ENCODE measurements at regions not wholly inside any gene's neighbourhood (a gene's known extent, or its start where the extent isn't known, plus 50 kb on each side); places are given as distances from the start of the nearest gene placed in this dataset.

- TF ChIP-seq CTCF (conservative IDR thresholded peaks at IDR 0.05; ENCODE audit: low read depth, low read length), result no peak
- TF ChIP-seq EZH2 (IDR thresholded peaks at IDR 0.05; ENCODE audit: borderline replicate concordance, low read depth, low read length, poor library complexity, severe bottlenecking), result no peak
These were observed 160.8 kb upstream of the FAR2 start for GRCh38 chr12:28988325-28988704.
